ENCODE measurements at regions not wholly inside any gene's neighbourhood (a gene's known extent, or its start where the extent isn't known, plus 50 kb on each side); places are given as distances from the start of the nearest gene placed in this dataset.
A peak's percentile ranks its signal among the peaks of the same experiment; 100 is the strongest.
"Not testable (repeated sequence)": the region's sequence is repeated elsewhere in the genome, so short reads cannot be mapped to it uniquely, and the experiment has no call there.

DNA sequence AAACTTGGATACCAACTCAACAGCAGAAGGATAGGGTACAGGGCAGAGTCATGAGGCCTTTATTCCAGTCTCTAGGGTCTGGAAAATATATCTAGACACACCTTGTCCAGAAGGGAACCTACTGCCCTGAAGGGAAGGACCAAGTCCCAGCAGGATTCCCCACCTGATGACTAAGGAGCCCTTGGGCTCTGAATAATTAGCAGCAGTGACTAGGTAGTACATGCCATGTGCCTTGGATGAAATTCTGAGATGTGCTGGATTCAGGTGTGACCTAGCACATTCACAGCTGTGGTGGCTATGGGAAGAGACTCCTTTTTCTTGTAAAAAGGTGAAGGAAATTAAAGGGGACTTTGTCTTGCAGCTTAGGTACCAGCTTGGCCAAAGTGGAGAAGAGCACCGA is 364.3 kb upstream of the PTCHD4 start:
- DNase-seq = no peak

DNA sequence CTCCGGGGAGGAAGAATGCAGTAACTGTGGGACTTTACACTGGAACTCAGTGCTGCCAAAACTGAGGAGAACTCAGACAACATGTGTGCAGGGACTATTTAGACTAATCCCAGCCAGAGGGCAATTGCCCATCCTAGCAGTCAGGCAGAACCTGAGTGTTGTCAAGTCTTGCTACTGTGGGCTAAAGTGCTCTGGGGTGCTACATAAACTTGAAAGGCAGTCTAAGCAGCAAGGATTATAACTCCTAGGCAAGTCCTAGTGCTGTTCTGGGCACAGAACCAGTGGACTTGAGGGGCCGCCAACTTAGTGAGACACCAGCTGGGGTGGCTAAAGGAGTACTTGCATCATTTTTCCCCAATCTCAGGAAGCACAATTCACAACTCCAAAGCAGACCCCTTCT is 363.8 kb upstream of the PTCHD4 start:
- DNase-seq = peak; percentile 37

DNA sequence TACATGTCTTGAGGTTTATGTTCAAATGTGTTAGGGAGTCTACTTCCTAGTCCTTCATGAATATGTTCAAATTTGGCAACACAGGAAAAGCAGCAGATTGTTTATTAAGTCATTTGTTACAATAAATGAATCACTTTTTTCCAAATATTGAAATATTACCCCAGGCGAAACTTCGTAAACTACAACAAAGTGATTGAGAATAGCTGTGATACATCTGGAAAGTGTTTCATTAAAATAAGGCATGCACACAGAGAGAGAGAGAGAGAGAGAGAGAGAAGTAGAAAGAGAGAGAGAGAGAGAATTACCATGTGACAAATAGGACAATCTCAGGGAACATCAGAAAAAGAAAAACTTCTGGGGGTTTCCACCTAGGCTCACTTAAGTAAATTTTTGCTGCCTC is 363.1 kb upstream of the PTCHD4 start:
- no peak for DNase-seq

DNA sequence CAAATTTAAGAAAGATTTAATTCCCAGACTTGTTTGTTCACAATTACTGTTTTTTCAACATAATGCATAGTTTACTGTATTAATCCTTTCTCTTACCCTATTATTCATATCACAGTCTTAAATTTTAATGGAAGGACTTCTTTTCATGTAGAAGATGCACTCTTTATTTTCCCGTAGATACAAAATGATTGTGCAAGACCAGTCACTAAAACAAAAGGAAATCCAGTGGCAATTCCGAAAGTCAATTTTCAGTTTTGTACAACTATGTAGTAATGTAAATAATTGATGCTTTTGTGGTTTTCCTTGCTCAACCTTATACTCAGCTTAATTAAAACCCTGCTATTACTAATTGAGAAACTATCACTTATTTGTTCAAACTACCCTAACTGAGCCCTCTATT is 361.5 kb upstream of the PTCHD4 start:
- no peak for DNase-seq

DNA sequence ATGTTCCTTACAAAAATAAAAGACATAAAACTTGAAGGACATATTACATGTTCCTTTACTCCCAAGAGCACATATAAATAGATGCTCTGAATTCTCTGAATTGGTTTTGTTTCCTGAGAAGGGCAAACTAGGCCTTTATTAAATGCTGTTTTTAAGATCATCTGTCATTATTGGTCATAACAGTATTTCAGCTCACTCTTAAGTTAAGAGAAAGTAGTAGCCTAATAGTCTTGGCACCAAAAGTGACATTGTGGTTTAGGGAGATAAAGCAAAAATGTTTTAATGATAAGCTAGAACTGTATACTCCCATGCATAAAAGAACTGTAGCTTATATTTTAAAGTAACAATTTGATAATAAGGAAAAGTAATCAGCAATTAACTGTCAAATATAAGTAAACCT is 361.1 kb upstream of the PTCHD4 start:
- no peak for DNase-seq

DNA sequence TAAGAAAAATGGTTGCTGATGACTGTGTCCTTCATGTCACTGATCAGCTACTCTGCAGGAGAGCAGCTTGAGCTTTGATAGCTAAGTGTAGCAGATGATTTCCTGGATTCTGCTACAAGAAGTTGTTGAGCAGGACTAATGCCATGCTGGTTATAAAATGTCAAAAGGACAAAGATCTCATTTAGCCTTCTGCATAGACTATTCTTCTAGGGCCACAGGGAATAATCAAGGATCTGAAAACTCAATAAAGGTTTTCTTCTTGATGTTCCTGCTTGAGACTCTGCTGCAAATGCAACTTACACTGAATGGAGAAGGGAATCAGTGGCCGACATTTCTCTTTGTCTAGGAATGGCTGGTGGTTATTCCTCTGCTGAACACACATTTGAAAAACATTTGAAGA is 360.3 kb upstream of the PTCHD4 start:
- no peak for DNase-seq

DNA sequence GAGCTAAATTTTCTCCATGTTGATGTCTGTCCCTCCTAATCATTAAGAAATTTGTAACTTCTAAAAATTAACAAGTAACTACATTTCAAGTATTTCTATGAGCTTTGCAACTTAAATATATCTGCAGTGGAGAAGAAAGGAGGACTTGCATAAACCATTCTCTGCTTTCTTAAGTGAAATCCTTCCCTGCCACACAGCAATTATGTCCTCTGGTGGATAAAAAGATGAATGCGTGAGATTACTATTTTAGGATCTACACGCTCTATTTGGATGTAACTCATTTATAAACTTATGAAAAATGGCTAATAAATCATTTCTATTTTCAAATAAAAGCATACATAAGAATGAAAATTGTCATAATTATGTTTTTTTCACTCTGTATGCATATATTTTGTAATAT is 338.0 kb upstream of the PTCHD4 start:
- DNase-seq = no peak

DNA sequence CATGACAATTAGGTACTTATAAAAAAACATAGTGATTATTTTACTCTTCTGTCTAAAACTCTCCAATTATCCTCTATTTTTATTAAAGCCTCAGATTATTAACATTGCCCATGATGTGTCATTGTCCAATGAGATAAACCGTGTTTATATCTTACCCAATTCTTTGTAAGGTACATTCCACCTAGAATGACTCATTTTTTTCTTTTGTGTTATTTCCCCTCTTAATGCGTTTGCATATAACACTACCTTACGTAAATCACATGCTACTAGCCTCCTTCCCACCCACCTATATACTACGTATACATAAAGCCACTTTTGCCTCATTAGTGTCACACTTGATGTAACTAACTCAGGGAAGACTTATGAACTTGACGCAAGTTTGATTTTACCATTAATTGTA is 336.3 kb upstream of the PTCHD4 start:
- DNase-seq = no peak

DNA sequence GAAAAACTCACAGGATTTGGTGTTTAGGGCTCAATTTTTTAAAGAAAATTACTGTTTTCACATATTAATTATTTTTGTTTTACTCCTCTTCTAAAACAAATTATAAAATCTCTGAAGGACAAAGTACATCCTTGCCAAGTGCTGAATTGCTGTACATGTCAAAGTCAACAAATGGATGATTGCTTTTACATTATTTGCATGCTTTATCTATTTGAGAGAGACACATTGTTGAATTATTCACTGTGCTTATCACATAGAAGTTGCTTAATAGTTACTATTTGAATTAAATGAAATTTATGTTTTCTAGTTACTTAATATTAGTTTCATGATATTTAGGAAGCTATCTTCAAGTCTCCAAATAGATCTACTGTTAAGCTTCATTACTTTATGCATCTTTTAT is 318.6 kb upstream of the PTCHD4 start:
- no peak for DNase-seq

DNA sequence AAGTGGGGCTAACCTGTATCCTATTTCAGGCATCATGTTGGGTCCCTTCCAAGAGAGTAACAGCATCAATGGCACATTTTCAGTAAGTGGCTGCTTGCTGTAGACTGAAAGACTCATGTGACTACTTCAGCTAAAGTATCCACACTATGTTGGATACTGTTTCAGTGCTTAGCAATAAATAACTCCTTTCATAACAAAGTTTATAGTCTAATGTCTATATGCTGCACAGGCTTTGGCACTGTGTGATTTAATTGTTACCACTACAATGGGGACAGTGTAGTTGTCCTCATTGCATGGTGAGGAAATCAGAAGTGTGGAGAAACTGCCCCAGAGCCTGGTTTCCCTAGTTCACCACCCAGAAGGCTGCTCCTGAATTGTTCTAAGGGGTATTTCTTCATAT is 318.0 kb upstream of the PTCHD4 start:
- DNase-seq = no peak

DNA sequence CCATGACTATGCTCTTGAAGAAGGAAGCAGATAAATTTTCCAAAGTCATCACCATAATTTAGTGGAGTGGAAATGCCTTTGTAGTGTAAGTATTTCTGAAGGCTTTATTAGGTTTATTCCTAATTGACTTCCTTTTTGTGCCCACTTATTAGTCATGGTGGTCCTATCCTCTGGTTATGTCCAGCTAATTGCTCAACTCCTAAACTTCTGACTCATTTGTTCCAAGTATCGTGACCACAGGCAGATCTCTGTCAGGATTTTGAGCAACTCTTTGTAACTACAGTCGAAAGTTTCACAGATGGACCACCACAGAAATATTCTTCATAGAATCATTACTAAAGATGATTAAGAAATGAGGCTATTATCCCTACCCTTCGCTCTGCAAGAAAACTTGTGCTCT is 315.6 kb upstream of the PTCHD4 start:
- DNase-seq = no peak

DNA sequence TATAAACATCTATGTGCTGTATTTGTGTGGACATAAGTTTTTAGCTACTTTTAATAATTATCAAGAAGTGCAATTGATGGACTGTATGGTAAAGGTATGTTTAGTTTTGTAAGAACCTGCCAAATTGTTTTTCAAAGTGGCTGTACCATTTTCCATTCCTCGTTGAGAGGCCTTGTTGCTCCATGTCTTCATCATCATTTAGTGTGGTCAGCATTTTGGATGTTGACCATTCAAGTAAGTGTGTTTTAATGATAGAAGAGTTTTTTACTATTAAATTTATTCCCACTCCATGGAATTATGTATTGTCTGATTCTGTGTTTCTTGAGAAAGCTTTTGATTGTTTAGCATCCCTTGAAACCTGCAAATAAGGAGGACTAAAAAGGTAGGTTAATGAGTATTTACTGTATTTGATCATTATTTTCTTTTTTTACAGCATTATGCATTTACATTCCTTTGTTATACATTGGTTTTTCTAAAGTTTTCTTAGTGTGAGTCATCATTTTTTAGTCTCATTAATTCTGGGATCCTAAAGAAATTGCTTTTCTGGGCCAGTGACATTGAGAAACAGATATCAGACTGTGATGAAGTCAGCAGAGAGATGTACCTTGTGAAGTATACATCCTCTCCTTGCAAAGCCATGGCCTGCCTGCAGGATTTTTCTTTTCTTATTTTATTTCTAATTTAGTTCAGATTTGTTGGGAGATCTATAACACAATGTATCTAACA is 312.8 kb upstream of the PTCHD4 start:
- DNase-seq = no peak

DNA sequence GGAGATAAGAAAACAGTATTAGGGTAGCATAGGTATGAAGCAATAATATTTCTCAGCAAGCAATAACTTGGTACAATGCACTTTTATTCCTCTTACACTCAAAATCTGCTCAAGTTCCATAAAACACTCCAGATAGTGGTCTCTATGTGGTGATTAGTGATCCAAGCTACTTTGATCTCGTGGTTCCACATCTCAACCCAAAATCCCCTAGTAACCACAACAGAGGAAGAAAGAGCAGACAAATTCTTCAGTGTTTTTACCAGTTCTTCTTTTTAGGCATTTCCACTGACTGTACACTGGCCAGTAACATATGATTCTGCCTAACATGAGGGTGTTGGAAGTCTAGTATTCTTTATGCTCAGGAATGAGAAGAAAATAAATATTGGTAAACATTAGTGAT is 309.0 kb upstream of the PTCHD4 start:
- no peak for DNase-seq

DNA sequence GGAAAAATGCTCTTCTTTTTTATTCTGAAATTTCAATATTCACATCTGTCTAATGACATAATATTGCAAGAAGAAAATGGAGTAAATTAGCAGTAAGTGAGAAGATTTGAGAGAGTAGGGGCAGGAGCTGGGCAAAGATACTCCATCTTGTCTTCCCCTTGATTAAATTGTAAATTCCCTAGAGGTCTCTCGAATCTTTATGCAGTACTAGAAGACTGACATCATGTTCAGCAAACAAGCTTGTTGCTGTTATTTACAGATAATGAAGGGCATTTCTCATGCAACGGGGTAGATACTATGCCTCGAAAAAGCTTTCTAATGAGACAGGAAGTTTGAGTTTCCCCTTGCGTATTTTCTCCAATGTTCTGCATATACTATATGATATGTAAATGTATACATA is 306.9 kb upstream of the PTCHD4 start:
- no peak for DNase-seq

DNA sequence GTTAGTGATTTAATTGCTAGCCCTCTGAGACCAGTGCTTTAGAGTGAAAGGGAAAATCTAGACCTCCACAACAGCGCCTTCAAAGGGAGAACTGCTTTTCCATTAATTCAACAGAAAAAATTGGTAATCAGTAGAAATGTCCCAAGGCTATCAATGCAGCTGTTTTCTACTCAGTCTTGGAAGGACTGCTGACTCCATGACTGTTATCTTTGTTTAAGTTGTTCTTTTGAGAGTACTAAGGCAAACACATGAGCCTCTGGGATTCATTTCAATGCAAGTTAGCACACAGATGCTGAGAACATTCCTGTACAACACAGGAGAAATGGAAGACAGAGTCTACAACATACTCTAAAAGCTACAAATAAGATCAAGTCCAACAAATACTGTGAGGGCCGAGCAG is 301.7 kb upstream of the PTCHD4 start:
- DNase-seq = no peak

DNA sequence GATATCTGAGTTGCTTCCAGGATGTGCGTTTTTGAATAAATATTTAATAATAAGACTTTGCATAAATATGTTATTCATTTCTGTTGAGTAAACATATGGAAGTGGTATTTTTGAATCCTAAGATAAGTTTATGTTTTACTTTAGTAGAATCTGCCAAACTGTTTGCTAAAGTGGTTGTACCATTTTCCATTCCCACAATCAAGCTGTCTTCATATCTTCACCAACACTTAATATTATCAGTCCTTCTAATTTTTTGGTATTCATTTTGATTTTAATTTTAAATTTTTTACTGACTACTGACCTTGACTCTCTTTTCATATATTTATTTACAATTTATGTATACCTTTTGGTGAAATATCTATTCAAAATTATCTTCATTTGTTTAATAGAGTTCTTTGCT is 293.9 kb upstream of the PTCHD4 start:
- DNase-seq = no peak

DNA sequence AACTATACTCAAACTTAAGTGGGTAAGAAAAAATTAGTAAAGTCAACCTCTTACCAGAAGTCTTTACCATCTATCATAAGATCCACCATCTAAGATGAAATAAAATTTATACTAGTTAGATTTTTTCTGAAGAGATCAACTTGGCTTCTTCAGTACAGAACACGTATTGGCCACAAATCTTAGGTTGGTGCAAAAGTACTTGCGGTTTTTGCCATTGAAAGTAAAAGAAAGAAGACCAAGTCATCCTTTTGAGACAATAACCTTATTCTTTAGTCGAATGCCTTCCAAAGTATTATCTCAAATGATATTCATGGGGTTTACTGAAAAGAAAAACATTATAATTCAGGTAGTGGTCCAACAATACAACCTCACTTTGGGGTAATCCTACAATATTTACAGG is 292.6 kb upstream of the PTCHD4 start:
- no peak for DNase-seq

DNA sequence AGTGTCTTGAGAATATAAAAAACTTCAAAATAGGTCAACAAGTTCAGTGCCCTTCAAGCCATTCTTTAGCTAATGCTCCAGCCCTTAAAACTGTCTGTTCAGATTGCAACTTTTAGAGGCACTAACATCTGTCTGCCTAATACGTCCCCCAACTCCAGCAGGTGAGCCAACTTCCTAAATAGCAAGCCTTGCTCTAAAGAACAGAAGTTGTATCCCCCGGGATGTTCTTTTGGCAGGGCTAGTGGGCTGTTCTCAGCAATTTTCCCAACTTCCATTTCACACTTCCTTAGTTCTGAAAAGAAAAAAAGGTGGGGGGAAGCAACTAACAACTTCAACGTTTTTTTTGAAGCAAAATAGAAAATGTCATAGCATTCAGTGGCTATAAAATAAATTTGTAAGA is 290.0 kb upstream of the PTCHD4 start:
- peak; percentile 67 for DNase-seq

DNA sequence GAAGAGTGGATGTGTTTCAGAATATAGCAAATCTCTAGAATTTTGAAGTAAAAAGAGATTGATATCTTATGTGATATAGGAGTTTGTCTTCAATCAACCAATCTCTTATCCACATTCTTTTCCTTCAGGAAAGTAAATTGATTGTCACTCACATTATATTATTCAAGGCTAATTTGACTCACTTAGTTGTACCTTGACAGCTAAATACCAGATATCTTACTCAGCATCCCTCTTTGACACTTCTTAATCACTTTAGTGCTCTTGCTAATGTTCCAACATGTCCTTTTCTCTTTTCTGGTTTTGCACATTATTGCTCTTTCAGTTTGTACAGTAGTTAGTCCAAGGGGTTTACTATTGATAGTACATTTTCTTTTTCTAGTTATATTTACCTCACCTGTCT is 286.9 kb upstream of the PTCHD4 start:
- DNase-seq = no peak

DNA sequence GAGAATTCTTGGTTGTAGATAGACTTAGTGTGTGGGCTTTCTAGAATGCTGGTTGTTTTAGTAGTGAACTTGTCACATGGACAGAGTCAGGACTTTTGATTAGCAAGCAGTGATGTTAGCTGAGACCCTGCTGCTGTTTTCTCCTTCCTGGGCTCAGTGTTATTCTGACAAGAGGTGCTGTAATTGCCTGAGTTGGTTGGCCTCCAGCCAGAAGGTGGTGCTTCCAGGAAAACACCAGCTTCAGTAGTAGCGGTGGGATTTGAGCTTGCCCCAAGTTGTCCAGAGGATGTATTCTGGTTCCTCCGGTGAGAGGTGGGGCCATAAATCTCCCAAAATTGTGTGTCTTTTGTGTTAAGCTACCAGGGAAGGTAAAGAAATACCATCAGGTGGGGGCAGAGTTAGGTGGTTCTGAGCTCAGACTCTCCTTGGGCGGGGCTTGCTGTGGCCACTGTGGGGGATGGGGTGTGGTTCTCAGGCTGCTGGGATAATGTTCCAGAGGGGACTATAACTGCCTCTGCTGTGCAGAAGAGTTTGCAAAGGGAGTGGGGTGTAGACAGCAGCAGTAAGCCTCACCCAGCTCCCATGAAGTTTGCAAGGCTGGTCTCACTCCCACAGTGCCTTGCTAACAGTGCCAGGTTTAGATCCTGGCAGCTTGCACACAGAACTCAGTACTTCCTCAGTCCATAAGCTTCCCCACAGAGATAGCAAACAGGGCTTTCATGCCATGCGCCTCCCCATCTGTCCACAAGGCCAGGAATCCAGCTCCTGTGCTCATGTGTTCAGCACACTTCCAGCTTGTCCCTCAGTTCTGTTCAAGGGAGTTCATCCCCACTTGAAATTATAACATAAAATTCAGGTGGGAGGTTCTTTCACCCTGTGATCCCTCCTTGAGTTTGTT is 278.4 kb upstream of the PTCHD4 start:
- DNase-seq = no peak

DNA sequence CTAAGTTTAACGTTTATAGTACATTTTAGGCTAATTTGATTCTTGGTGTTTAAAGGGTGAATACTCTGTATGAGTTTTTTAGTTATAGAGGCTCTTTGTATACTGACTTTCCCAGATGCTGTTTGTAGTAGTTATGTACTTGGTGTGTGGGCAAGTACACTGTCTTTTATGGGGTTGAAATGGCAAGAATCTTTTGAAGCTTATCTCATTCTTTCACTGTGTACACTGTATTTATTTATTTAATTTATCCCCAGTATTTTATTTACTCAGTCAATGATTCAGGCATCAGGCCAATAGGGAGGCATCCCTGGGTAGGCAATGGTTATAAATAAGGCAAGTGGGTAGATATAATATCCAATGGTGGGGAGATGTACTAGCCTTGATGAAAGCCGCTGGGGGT is 277.0 kb upstream of the PTCHD4 start:
- no peak for DNase-seq

DNA sequence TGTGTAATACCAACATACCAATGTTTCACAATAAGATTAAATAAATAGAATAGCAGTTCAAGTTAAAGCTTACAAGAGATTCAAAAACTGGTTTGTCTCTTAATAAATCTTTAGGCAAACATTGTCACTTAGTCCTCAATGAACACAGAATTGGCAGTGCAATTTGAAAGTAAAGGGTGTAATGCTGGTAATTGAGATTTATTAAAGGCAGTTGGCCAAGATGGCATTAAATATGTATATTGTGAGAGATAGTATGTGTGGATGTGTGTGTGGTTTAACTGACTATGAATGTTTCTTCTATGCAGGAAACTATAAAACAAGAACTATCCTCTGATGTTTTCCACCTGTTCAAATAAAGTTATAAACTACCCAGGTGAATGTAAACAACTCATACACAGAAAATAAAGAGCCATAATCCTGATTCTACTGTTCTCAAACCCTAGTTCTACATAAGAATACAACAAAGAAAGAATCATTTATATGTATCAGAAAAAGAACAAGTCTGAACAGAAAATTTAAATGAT is 267.9 kb upstream of the PTCHD4 start:
- DNase-seq = no peak

DNA sequence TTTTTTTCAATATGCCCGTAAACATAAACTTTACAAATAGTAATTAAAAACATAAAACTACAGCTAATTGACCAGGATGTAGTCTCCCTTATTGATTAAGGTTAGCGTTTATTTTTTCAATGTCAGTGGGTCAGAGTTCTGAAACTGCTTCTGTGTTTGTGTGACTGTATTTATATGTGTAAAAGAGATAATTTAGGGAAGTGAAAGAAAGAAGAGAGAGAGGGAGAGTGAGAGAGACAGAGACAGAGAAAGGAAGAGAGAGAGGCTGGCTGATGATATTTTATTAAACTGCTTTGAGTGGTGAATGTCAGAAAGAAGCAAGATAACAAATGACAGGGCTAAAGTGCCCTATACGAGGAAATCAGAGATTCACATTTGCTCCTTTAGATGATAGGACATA is 266.1 kb upstream of the PTCHD4 start:
- DNase-seq = no peak

DNA sequence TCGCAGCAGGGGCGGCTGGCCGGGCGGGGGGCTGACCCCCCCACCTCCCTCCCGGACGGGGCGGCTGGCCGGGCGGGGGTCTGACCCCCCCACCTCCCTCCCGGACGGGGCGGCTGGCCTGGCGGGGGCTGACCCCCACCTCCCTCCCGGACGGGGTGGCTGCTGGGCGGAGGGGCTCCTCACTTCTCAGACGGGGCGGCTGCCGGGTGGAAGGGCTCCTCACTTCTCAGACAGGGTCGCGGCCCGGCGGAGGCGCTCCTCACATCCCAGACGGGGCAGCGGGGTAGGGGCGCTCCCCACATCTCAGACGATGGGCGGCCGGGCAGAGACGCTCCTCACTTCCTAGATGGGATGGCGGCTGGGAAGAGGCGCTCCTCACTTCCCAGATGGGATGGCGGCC is 260.2 kb upstream of the PTCHD4 start:
- DNase-seq = not testable (repeated sequence)

All from right forelimb (tissue), 1 donor.